ENCODE measurements at regions not wholly inside any gene's neighbourhood (a gene's known extent, or its start where the extent isn't known, plus 50 kb on each side); places are given as distances from the start of the nearest gene placed in this dataset.
"Not testable (repeated sequence)": the region's sequence is repeated elsewhere in the genome, so short reads cannot be mapped to it uniquely, and the experiment has no call there.

DNA sequence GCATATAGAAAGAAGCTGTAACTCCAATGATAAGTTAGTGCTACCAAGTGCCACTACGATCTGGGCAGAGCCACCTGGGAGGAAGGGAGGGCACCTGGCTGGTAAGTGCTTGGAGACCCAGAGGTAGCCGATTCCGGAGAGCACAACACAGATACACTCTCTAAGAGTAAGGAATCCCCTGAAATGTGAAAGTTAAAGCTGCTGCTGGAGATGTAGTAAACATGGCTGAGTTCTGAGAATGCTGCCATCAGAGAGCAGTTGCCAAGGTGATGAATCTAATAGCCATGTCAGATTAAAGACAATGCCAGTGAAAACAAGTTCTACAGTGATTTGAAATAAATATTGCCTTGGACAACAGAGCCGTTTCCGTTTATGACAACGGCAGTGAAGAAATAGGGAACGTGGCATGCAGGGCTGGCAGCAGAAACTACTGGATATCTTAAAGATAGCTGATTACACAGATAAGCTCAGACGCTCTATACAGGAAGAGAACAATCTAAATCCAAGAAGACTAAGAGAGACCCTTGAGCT is 561.2 kb upstream of the C9orf72 start:
- no peak for DNase-seq

DNA sequence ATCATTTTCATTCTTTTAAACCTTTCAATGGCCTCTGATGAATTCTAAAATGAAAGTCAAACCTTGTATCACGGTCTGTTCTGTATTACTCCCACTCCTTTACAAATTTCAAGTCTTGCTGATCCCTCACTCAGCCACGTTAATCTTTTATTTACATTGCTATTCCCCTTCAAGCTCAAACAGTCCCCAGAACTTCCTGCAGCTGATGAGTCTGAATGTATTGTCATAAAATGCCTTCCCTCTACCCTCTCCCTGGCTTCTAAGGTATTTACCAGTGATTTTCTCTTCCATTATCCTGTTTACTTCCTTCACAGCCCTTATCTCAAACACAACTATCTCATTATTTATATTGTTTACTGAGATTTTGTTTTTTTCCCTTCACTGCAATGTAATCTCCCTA is 562.3 kb upstream of the C9orf72 start:
- peak; percentile 3 for DNase-seq

DNA sequence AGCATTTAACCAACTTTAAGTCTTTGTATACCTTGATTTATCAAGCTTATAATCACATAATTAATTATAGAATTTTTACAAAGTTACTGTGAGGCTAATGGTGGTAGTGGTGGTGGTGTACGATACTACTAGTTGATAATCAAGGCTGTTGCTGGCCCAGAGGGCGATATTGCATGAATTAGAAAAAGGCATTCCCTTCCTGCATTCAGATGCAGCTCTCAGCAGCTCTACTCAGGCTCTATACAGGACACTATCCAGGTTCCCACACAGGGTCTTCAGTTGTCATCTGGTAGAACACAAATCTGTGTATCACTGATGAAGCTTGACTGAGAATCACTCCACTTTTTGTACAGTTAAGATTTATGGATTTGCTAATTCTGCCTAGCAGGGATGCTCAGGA is 562.8 kb upstream of the C9orf72 start:
- DNase-seq = no peak

DNA sequence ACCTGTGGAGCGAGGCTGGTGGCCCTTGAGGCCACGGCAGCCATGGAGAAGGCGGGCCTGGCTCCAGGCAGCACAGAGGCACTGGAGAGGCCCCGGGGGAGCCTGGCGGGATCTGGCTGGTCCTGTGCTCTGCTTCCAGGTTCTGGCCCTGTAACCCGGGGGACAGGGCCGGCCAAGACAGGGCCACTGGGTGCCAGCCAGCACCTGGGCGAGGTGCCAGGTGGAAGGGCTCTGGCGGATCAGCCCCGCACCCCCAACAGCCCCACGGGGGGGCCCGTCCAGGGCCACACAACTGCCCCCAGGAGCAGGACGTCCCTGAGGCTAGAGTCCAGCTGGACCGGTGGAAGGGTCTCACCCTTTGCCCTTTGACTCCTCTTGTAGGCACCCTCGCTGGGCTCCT is 574.1 kb upstream of the C9orf72 start:
- DNase-seq = not testable (repeated sequence)

DNA sequence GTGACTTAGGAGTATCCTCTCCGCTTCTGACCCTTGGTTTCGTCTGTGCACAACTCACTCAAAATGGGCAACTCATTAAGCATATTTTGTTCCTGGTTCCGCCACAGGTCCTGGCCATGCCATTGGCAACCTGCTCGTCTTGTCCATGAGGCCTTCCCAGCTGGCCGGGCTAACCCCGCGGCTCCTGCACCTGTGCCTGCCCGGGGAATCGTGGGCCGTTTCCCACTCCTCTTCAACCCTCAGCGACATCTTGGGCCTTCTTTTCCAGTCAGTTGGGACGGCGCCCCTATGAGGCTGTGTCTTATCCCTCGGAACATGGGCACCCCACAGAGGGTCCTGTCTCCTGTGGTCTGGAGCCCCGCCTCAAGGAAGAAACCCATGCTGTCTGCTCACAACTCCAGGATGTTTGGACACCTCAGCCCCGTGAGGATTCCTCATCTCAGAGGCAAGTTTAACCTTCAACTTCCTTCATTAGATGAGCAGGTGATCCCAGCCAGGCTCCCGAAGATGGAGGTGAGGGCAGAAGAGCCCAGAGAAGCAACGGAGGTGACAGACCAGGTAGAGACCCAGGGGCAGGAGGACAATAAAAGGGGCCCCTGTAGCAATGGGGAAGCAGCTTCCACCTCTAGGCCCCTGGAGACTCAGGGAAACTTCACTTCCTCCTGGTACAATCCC is 574.8 kb upstream of the C9orf72 start:
- DNase-seq = not testable (repeated sequence)

- not testable (repeated sequence) for DNase-seq
Observed at GRCh38 chr9:28149361-28150050, 576.2 kb upstream of the C9orf72 start.

GRCh38 chr9:28155067-28155466 is 581.8 kb upstream of the C9orf72 start:
- no peak for DNase-seq

GRCh38 chr9:28155671-28156070 is 582.4 kb upstream of the C9orf72 start:
- no peak for DNase-seq

- DNase-seq = no peak
Observed at GRCh38 chr9:28158451-28158850, 585.2 kb upstream of the C9orf72 start.

DNA sequence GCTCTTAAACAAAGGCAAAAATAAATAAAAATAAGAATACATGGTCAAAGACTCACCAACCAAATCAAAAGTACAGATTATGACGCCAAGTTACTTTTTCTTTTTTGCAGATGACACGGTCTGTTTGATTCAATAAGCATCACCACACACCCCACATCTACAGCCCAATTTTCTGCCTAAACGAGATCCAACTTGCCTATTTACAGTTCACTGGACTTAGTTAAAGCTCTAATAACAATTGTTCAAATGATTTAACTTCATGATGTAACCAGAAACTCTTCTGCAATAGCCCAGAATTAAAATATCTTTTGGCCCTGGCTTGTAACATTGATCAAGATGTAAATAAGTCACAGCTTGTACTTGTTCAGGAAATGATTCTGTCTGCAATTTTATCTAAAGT is 590.3 kb upstream of the C9orf72 start:
- DNase-seq = no peak

GRCh38 chr9:28166179-28166578 is 592.9 kb upstream of the C9orf72 start:
- no peak for DNase-seq

GRCh38 chr9:28177142-28177541 is 603.9 kb upstream of the C9orf72 start:
- no peak for DNase-seq

DNA sequence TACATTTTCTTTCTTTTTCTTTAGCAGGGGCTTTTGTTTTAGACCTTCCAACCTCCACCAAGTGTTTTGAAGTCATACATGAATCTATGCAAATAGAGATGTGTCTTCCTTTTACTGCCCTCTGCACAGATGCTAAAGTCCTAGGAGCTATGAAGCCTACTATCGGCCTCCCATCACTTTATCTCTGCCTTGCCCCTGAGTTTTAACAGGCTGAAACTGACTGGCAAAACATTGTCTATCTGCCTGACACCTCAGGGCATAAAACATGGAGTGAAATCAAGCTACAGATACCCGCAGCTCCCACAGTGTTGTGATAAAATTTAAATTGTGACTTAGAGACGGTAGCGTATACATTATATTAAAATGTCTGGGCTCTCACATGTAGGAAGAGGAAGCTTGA is 604.6 kb upstream of the C9orf72 start:
- no peak for DNase-seq

DNA sequence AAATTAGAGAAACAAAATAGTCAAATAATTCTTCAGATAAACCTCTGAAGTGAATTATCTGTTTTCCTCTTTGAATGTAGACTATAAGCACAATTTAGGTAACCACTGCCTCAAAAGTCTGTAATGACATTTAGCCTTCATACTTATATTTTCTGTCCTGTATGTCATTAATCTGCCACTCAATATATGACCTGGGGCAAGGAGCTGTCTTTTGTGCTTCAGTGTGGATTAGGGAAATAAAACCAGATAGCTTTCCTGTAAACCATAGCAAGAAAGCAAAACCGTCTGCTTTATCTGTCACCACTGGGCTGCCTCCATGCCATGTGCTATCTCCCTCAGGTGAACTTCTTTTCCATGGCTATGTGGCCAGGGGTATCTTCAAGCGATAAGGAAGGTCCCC is 606.6 kb upstream of the C9orf72 start:
- no peak for DNase-seq

- DNase-seq = no peak
Observed at GRCh38 chr9:28190981-28191380, 617.7 kb upstream of the C9orf72 start.

GRCh38 chr9:28197653-28198052 is 624.4 kb upstream of the C9orf72 start:
- DNase-seq = no peak

GRCh38 chr9:28203036-28203435 is 629.8 kb upstream of the C9orf72 start:
- no peak for DNase-seq

DNA sequence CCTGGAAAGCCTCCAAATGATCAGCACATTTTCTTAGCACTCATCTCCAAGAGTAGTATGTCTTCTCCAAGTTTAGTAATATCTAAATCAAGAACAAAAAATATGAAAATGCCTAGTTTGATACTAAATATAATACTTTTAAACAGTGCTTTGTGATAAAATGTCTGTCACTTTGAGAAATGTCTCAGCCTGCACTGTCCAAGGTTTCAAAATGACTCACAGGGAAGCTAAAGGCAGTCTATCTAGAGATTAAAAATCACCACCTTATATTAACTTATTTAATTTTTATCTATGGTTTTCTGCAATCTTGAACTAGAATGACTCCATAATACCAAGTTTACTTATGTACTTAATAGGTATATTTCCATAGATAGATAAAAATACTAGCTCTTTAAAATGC is 633.0 kb upstream of the C9orf72 start:
- DNase-seq = no peak

DNA sequence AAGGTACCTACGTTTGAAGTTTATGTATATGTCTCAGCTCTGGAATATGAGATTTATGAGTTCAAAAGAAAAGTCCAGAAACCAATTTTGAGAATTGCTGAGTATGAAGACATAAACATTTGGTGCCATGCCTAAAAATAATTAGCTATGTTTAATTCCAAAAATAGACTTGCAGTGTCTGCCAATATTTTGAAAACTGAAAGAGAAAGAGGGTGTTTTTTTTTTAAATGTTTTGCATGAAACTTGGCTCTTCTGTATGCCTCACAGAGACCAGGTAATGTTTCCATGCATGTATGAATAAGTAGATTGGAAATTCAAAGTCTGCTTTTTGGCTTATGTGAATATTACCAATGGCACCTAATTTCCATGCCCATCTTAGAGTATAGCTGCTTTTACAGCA is 634.4 kb upstream of the C9orf72 start:
- DNase-seq = no peak

GRCh38 chr9:28209130-28209529 is 635.8 kb upstream of the C9orf72 start:
- no peak for DNase-seq

GRCh38 chr9:28212979-28213378 is 639.7 kb upstream of the C9orf72 start:
- no peak for DNase-seq

DNA sequence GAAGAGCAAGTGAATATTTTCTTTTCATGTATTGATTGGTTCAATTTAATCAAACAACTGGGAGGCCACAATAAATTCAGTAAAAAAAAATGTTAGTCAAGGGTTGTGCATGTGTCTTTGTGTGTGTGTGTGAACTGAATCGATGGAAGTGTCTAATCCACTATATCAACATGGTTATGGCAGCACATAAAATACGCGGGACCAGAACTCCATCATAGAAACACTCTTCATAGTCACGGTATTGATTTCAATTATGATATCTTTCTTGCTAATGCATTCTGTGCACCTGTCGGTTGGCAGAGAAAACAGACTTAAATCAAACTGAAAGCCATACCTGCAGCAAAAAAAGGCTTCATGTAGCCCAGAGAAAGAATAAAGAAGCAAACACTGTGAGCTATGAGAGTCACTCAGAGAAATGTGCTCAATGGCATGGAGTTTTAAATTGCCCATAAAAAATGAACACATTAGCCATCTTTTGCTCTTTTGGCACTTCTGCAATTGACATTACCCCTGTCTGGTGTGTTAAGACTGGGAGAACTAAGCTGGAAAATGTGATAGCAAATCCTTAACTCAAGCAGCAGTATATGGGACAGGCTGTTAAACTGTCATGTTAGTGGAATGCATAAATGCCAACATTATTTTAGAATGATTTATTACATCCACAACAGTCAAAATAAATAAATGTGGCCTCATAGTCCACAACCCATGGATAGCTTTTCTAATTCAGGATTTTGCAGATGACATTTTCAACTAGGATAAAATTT is 642.4 kb upstream of the C9orf72 start:
- DNase-seq = peak; percentile 96

GRCh38 chr9:28232686-28233085 is 659.4 kb upstream of the C9orf72 start:
- no peak for DNase-seq
